GM21381 (cell line): ENCODE measurements at regions not wholly inside any gene's neighbourhood (a gene's known extent, or its start where the extent isn't known, plus 50 kb on each side); places are given as distances from the start of the nearest gene placed in this dataset.

Experiments used
- ATAC-seq: cut with Tn5 transposase; IDR thresholded peaks from one replicate; pipeline ENCODE4 v1.9.1; 2021; ENCODE audit warnings: mild to moderate bottlenecking, moderate library complexity; ENCODE audit not compliant: unreplicated experiment

DNA sequence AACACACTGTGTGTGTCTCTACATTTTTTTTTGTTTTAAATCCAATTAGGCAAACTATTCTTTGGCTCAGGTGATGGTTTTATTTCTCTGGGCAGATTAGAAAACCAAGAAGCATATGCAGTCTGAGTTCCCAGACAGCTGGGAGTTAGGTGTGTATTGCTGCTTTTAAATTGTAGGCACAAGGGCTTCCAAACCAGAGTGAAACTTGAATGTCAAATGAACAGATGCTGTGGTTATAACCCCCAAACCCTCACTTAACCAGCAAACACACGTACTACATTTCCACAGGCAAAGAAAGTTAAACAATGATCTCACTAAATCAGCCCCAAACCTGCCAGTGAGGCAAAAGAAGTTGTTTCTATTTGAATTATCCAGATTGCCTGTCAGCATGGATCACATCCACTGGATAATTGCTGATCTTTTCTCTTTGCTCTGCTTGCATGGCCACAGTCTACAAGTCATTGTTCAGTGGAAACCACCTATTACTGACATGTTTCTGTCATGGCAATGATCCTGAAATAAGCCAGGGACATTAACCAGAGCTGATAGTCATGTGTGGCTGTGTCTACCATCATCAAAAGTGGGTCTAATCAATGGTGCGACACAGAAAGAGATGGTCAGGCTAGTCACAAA lies 576.5 kb upstream of the PLXNA2 start:
- no peak for ATAC-seq

DNA sequence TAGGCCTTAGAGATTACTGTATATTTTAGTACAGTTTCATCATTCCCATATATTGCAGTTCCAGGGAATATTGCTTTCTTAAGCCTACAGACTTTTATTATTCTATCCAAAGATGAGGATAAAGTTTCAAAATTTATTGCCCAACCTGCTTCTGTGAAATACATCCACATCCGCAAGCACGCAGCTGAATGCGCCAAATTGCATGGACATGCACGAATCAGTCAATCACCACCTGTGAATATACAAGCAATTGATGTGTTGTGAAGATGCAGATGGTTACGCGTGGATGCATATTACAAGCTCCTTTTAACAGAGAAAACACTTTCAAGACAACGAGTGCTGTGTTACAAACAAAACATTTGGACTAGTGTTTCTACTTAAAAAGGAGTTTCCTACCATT lies 577.8 kb upstream of the PLXNA2 start:
- ATAC-seq = no peak

- no peak for ATAC-seq
Observed at GRCh38 chr1:208825300-208825699, 581.1 kb upstream of the PLXNA2 start.

DNA sequence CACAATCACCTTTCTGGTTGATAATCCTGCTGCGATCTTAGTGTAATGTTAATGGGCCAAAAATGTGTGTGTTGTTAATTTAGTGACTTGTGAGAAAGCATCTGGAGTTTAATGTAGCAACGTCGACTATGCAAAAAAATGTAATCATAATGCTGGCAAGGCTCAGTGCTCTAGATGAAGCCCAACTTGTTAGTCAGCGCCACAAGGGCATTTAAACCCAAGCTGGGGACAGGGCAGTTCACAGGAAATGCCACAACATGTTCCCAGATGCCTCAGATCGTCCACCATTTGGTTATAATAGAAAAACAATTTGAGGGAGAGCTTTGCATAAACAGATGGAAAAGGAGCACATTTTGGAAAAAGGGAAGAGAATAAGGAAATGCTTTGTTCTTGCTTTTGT lies 585.4 kb upstream of the PLXNA2 start:
- no peak for ATAC-seq

DNA sequence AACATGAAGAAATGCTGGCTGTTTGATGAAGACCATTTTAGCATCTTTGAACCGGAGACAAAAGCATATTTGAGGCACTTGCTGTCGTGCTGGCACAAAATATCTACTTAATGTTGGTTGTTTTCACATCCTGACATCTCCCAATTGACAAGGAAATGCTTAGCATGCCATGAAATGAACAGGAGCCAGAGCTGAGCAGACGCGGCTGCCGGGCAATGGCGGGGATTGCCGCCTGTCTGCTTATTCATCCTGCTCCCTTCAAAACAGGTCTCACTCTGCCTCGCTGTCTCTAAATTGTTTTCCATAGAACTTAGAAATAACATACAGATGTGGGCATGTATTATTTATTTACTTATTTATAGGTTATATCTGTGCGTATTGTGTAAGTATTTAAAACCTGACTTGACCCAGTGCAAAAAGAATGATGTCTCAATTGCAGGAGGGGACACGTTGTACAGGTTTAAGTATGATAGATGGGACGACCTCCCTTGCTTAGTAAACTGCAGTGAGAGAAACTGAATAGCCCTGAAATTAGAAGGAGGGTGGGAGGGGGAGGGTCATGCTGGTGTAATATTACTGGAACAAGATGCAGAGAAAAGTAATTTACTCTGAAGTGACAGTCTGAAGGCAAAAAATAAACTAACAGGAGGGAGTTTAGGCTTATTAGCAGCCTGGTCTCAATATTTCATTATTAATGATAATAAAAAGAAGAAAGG lies 590.4 kb upstream of the PLXNA2 start:
- no peak for ATAC-seq

GRCh38 chr1:208835097-208835463 lies 590.9 kb upstream of the PLXNA2 start:
- ATAC-seq = no peak

GRCh38 chr1:208835781-208836180 lies 591.6 kb upstream of the PLXNA2 start:
- no peak for ATAC-seq

DNA sequence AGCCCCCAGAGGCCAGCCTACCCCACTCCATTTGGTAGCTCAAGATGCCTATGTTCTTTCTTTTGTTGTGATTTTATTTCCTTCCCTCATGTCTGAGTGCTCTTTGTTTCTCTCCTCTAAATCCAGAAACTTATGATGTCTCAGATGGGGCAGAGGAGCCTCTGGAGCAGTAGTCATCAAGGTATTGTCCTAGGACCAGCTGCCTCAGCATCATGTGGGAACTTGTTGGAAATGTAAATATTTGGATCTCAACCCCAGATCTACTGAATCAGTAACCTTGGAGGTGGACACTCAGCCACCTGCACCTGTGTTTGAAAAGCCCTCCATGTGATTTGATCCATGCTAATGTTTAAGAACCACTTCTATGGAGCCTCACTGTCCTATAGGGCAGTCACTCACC lies 593.1 kb upstream of the PLXNA2 start:
- no peak for ATAC-seq

GRCh38 chr1:208841436-208841835 lies 597.3 kb upstream of the PLXNA2 start:
- no peak for ATAC-seq

DNA sequence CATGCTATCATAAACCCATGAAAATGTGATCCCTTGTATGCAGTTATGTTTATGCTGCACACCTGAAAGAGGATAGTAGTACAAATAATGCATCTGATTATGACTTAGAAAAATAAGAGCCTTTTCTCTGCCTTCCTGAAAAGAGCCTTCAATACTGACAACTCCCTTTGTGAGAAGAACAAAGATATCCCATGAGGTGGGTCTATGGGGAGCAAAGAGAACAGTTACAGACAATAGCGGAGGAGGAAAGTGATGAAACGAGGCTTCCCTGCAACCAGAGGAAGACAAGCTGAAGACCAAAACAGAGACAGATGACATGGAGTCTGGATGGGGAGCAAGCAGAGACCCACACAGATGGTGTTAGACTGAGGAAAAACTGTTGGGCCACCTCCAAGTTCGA lies 598.3 kb upstream of the PLXNA2 start:
- no peak for ATAC-seq

GRCh38 chr1:208844158-208844557 lies 600.0 kb upstream of the PLXNA2 start:
- no peak for ATAC-seq

DNA sequence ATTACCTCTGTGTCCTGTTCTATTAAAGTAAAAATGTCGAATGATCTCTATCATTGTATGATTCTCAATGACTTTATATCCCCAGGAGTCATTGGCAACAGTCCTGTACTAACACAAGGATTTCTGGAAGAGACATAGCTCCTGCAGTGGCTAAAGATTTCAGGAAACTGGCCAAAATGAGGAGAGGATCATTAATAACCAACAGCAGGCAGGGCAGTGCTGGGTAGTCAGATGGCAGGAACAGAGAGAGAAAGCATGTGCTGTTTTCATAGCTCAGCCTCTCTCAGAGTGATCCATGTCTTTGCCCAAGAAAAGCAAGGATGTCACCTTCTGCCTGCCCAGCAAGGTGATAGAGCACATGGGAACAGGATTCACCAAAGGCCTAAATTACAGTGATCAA lies 604.7 kb upstream of the PLXNA2 start:
- no peak for ATAC-seq

DNA sequence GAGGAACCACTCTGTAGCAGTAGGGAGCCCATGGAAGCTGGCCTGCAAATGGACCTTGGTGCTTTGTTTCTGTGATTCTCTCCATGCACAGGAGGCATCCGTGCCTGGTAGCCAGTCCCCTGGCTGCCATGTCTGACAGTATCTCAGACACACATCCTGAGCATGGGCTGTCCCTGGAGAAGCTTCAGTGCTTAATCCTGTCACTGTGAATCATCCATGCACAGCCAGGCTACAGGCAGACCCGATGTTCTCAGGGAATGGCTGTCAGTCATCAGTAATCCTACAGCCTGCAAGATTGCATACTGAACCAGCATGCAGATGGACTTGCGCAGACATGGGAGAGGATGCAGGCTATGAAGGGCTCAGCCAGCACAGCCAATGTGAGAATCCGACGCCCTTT lies 606.3 kb upstream of the PLXNA2 start:
- ATAC-seq = no peak

DNA sequence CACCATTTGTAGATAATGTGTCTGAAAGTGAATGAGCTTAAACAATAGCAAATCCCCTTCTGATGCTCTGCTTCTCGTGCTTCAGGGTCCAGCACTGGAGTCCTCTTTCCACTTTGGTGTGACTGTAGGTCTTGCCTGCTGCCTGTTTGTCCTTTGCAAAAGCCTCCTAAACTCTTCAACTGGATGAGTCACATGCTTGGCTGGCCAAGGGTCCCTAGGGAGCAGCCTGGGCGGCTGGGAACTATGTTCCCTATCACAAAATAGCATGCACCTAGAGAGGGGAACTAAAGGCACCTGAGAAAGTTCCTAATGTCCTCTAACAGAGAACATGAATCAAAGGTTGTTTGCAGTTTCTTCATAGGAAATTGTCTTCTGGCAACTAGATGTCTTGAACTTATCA lies 607.2 kb upstream of the PLXNA2 start:
- ATAC-seq = no peak

DNA sequence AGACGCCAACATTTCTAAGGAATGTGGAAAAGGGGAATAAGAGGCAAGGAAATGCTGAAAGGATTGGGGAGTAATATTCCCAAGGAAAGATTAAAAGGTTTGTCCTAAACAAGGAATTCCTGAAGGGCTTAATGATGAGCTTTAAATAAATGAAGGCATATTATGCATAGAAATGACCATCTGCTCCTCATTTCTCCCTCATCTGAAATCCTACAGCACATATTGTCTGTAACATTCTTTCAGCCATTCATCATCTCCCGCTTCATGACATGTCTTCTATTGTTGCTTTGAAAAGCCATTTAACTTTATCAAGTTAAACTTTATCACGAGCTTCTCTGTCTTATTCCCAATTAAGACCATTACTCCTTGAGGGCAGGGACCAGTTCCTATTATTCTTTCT lies 608.7 kb upstream of the PLXNA2 start:
- no peak for ATAC-seq

- peak; percentile 78 for ATAC-seq
Observed at GRCh38 chr1:208855403-208855802, 611.2 kb upstream of the PLXNA2 start.

GRCh38 chr1:208857465-208857864 lies 613.3 kb upstream of the PLXNA2 start:
- no peak for ATAC-seq

- no peak for ATAC-seq
Observed at GRCh38 chr1:208858738-208859137, 614.6 kb upstream of the PLXNA2 start.

DNA sequence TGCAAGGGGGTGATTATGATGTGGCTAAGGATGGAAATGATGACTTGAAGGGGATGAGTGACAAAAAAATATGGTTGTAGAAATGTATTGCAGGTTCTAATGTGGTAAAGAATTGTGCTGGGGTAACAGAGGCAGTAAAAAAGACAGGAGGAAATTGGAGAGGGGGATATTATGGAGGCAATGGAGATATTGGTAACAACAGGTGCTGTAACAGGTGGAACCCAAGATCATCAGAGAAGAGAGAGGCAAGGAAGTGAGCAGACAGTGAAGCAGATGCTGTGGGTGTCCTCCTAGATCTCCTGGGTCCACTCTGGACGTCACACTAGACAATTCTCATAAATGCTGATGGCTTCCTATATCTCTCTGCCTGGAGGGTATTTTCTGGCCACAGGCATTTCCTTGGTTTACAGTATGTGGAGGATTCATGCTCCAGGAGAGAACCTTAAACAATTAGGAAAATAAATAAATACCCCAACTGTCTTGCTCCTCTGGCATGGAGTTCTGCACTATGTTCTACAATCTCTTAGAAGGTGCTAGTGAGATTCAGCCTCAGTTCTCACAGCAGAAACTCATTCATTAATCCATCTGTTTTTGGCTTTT lies 620.3 kb upstream of the PLXNA2 start:
- ATAC-seq = no peak

DNA sequence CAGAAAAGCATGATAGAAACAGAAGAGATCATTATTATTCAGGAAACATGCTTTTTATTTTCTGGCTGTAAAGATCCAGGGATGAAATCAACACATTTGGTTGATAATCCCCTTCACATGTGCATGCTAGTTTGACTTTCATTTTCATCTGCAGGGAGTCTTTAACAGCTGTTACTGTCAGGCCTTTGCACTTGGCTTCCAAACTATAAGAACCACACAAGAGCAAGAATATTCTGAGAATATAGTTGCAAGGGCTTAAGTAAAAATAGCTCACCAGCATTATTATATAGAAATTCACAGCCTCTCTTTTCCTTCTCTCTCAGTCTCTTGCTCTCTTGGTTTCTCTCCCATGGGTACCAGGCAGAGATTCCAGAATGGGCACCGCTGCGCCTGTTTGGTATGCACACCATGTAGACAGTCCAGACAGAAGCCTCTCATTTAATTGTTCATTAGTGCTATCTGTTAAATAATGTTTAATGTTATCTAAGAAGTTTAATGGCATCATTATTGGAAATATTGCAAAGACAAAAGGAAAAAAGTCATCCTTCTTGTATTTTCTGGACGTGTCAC lies 622.3 kb upstream of the PLXNA2 start:
- no peak for ATAC-seq

DNA sequence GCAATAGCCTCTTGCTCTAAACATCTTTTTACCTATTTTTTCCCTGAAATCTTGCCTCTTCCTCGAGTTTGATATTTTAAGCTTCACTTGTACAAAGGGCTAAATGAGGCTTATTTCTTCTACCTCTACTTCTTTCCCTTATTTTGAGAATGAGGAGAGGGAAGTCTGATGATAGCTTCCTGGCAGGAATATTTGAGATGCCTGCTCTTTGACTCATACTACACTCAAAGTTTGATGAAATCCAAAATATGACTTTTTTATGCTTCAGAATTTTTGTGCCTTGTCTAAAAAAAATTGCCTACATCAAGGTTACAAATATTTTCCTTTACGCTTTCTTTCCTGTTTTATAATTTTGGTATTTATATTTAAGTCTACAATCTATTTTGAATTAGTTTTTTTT lies 624.4 kb upstream of the PLXNA2 start:
- ATAC-seq = no peak

- ATAC-seq = no peak
Observed at GRCh38 chr1:208874915-208875314, 630.7 kb upstream of the PLXNA2 start.
